Endothelial cell (in vitro differentiated cells): ENCODE measurements at regions not wholly inside any gene's neighbourhood (a gene's known extent, or its start where the extent isn't known, plus 50 kb on each side); places are given as distances from the start of the nearest gene placed in this dataset.

Experiments used
- DNase-seq: peaks from one replicate; pipeline ENCODE4 v3.0.0; 2021; ENCODE audit warnings: low spot score
- H3K27ac Mint-ChIP-seq: one replicate; pipeline ENCODE4 v1.8.0; 2021; ENCODE audit warnings: mixed read lengths, inconsistent platforms; ENCODE audit not compliant: unreplicated experiment
- H3K27me3 Mint-ChIP-seq: one replicate; pipeline ENCODE4 v1.8.0; 2021; ENCODE audit warnings: mild to moderate bottlenecking, moderate library complexity, mixed read lengths, inconsistent platforms; ENCODE audit not compliant: unreplicated experiment
- H3K36me3 Mint-ChIP-seq: one replicate; pipeline ENCODE4 v1.8.0; 2021; ENCODE audit warnings: mild to moderate bottlenecking, low read depth, mixed read lengths, inconsistent platforms; ENCODE audit not compliant: unreplicated experiment
- H3K4me1 Mint-ChIP-seq: one replicate; pipeline ENCODE4 v1.8.0; 2021; ENCODE audit warnings: mild to moderate bottlenecking, mixed read lengths, inconsistent platforms; ENCODE audit not compliant: unreplicated experiment
- H3K4me3 Mint-ChIP-seq: one replicate; pipeline ENCODE4 v1.8.0; 2021; ENCODE audit warnings: mild to moderate bottlenecking, mixed read lengths, inconsistent platforms; ENCODE audit not compliant: unreplicated experiment
- H3K9me3 Mint-ChIP-seq: one replicate; pipeline ENCODE4 v1.8.0; 2021; ENCODE audit warnings: mixed read lengths, inconsistent platforms; ENCODE audit not compliant: unreplicated experiment
- TF ChIP-seq, protein P1 (sequence below): fragments of 200-600 bp; sonication (generic); IDR thresholded peaks from one replicate; pipeline ENCODE4 v1.5.0; 2021; ENCODE audit warnings: antibody characterized with exemption; ENCODE audit not compliant: unreplicated experiment

DNA sequence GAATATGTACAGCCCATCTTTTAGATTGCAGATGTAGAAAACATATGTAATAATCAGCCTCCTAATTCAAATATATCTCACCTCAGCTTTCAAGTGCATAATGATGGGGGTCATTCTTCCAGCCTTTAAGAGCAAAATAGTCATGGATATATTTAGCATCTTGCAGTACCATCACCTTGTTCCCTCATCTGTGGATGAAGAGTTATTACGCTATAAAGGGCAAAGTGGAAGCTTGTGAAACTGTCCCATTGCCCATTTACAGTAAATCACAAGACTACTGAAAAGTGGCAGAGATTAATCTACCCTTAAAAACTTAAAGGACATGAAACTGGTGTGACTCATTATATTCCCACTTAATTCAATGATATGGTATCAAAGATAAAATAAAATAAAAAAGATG lies 979.7 kb upstream of the HS3ST1 start:
- Mint-ChIP-seq H3K27ac (no peak overlapping the region), H3K27me3 (no peaks in the 10 kb centered on the region), H3K36me3 (no peaks in the 10 kb centered on the region), H3K9me3 (no peaks in the 10 kb centered on the region), H3K4me1 (no peaks in the 10 kb centered on the region), H3K4me3 (no peak overlapping the region)
- TF ChIP-seq, protein P1, sequence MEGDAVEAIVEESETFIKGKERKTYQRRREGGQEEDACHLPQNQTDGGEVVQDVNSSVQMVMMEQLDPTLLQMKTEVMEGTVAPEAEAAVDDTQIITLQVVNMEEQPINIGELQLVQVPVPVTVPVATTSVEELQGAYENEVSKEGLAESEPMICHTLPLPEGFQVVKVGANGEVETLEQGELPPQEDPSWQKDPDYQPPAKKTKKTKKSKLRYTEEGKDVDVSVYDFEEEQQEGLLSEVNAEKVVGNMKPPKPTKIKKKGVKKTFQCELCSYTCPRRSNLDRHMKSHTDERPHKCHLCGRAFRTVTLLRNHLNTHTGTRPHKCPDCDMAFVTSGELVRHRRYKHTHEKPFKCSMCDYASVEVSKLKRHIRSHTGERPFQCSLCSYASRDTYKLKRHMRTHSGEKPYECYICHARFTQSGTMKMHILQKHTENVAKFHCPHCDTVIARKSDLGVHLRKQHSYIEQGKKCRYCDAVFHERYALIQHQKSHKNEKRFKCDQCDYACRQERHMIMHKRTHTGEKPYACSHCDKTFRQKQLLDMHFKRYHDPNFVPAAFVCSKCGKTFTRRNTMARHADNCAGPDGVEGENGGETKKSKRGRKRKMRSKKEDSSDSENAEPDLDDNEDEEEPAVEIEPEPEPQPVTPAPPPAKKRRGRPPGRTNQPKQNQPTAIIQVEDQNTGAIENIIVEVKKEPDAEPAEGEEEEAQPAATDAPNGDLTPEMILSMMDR: no peak
- no peak for DNase-seq

GRCh38 chr4:12403175-12403574 lies 974.5 kb upstream of the HS3ST1 start:
- H3K27ac Mint-ChIP-seq: no peak overlapping the region
- no peaks in the 10 kb centered on the region for H3K36me3 Mint-ChIP-seq
- TF ChIP-seq, protein P1: no peak
- no peaks in the 10 kb centered on the region for H3K4me1 Mint-ChIP-seq
- no peaks in the 10 kb centered on the region for H3K27me3 Mint-ChIP-seq
- DNase-seq: no peak
- H3K9me3 Mint-ChIP-seq: no peaks in the 10 kb centered on the region
- H3K4me3 Mint-ChIP-seq: no peak overlapping the region

GRCh38 chr4:12399781-12400180 lies 971.1 kb upstream of the HS3ST1 start:
- H3K4me1 Mint-ChIP-seq: no peaks in the 10 kb centered on the region
- no peaks in the 10 kb centered on the region for H3K27me3 Mint-ChIP-seq
- no peak overlapping the region for H3K27ac Mint-ChIP-seq
- TF ChIP-seq, protein P1: no peak
- DNase-seq: no peak
- no peaks in the 10 kb centered on the region for H3K36me3 Mint-ChIP-seq
- H3K4me3 Mint-ChIP-seq: no peak overlapping the region
- no peaks in the 10 kb centered on the region for H3K9me3 Mint-ChIP-seq

DNA sequence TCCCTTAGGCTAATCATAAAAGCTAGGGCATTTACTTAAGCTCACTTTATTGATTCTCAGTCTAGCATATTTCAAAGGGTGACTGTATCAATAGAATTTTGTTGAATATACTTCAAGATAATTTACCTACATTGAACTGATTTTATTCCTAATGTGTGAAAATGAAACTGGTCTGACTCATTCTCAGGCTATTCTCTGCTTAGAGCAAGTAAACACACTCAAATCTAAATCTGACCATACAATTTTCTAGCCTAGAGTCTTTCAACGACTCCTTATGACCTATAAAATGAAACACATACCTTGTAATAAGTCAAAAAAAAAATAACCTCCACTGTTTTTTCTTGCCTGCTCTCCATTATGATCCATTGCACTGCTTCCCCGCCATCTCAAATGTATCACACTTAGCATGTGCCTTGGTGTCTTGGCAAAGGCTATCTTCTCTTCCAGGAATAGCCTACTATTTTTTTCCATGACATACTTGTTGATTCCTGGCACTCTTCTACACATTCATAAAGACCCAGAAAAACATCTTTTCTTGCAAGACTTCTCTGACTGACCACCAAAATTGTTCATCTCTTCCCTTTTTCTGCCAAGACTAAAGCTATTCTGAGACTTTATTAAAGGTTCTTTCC lies 965.1 kb upstream of the HS3ST1 start:
- Mint-ChIP-seq H3K27ac (no peak overlapping the region), H3K4me1 (no peaks in the 10 kb centered on the region), H3K36me3 (no peaks in the 10 kb centered on the region), H3K4me3 (no peak overlapping the region), H3K27me3 (no peaks in the 10 kb centered on the region), H3K9me3 (no peaks in the 10 kb centered on the region)
- TF ChIP-seq, protein P1: no peak
- no peak for DNase-seq

- H3K9me3 Mint-ChIP-seq: no peaks in the 10 kb centered on the region
- no peaks in the 10 kb centered on the region for H3K27me3 Mint-ChIP-seq
- TF ChIP-seq, protein P1: no peak
- H3K4me3 Mint-ChIP-seq: no peak overlapping the region
- no peak overlapping the region for H3K27ac Mint-ChIP-seq
- no peak for DNase-seq
- no peaks in the 10 kb centered on the region for H3K4me1 Mint-ChIP-seq
- H3K36me3 Mint-ChIP-seq: no peaks in the 10 kb centered on the region
Measured at GRCh38 chr4:12389604-12390003, 960.9 kb upstream of the HS3ST1 start.
